Esophagus muscularis mucosa (tissue), 4 donors: ENCODE measurements at regions not wholly inside any gene's neighbourhood (a gene's known extent, or its start where the extent isn't known, plus 50 kb on each side); places are given as distances from the start of the nearest gene placed in this dataset.
"Not testable (repeated sequence)": the region's sequence is repeated elsewhere in the genome, so short reads cannot be mapped to it uniquely, and the experiment has no call there.

Experiments
- DNase-seq: peaks from one replicate; pipeline ENCODE4 v3.0.0-alpha.2; 2017; ENCODE audit errors: extremely low spot score
- H3K27ac ChIP-seq, 4 donors: fragments of 200-600 bp; sonication (generic); replicated peaks in 1 of 4; 1 replicate in 3 of 4; 2 replicates in 1 of 4; pipeline ENCODE4 v1.5.1; 2016 to 2019; ENCODE audit warnings: mild to moderate bottlenecking in 1 of 4
- H3K27me3 ChIP-seq, 4 donors: fragments of 200-600 bp; sonication (generic); one replicate each; pipeline versions ENCODE4 v1.5.1 to v1.6.0; 2016 to 2019
- H3K36me3 ChIP-seq, 4 donors: fragments of 200-600 bp; sonication (generic); one replicate each; pipeline ENCODE4 v1.5.1; 2016 to 2019
- H3K4me1 ChIP-seq, 4 donors: fragments of 200-600 bp; sonication (generic); one replicate each; pipeline ENCODE4 v1.5.1; 2016 to 2019
- H3K4me3 ChIP-seq, 4 donors: fragments of 200-600 bp; sonication (generic); 1 replicate in 2 of 4; 2 replicates in 2 of 4; pipeline ENCODE4 v1.5.1; 2016 to 2019; ENCODE audit warnings: mild to moderate bottlenecking in 4 of 4, moderate library complexity in 1 of 4
- H3K9me3 ChIP-seq, 4 donors: fragments of 200-600 bp; sonication (generic); 1 replicate in 3 of 4; 2 replicates in 1 of 4; pipeline ENCODE4 v1.5.1; 2016 to 2019
- CTCF ChIP-seq, 3 experiments: fragments of 200-600 bp in 2 of 3; fragments of 450-650 bp in 1 of 3; sonication (generic) in 2 of 3; IDR thresholded peaks; one replicate each; pipeline ENCODE4 v1.5.1; 2017 to 2019; ENCODE audit warnings: antibody characterized with exemption in 3 of 3, mild to moderate bottlenecking in 2 of 3, moderate library complexity in 1 of 3
- EP300 ChIP-seq: sonication (generic); formaldehyde crosslinking; IDR thresholded peaks from one replicate; pipeline ENCODE4 v1.6.1; 2017; ENCODE audit warnings: antibody characterized with exemption
- POLR2A ChIP-seq: fragments of 450-650 bp; IDR thresholded peaks from one replicate; pipeline ENCODE4 v1.6.1; 2017; ENCODE audit warnings: antibody characterized with exemption, moderate library complexity, mild to moderate bottlenecking, low read depth
- POLR2AphosphoS5 ChIP-seq, 2 donors: sonication (generic); formaldehyde crosslinking; IDR thresholded peaks; one replicate each; pipeline ENCODE4 v1.6.1; 2017; ENCODE audit warnings: antibody characterized with exemption in 2 of 2
- WGBS: methylation state at CpG from one replicate; pipeline ENCODE4 v1.1.5; 2018; 5-methylcytosine and 5-hydroxymethylcytosine counted together
- intact Hi-C: fragments of 100-400 bp; cut with DNase I; formaldehyde crosslinking; loops from one replicate; pipeline ENCODE4 v1.15.1; 2023

- TF ChIP-seq CTCF (IDR thresholded peaks at IDR 0.05) (no peak), EP300 (no peak), POLR2AphosphoS5 (IDR thresholded peaks at IDR 0.05) (no peak), POLR2A (no peak)
- H3K4me3 ChIP-seq, result no peak overlapping the region
- H3K9me3 ChIP-seq, result no peaks in the 10 kb centered on the region
- no peaks in the 10 kb centered on the region for H3K27me3 ChIP-seq
- H3K4me1 ChIP-seq, result no peaks in the 10 kb centered on the region
- 63% methylated on average over 2 of the region's 2 CpGs for WGBS
- intact Hi-C loops, result no loop called here
- H3K27ac ChIP-seq, result no peak overlapping the region
- H3K36me3 ChIP-seq, result no peaks in the 10 kb centered on the region
- DNase-seq, result no peak
Measured at GRCh38 chr4:71107726-71108125, 114.3 kb downstream of the DCK start.

GRCh38 chr4:71110499-71110898, 117.0 kb downstream of the DCK start:
- H3K27me3 ChIP-seq, result no peaks in the 10 kb centered on the region
- H3K27ac ChIP-seq, result no peak overlapping the region
- H3K36me3 ChIP-seq, result no peaks in the 10 kb centered on the region
- no peaks in the 10 kb centered on the region for H3K4me1 ChIP-seq
- 73% methylated on average over 2 of the region's 2 CpGs for WGBS
- H3K9me3 ChIP-seq, result no peaks in the 10 kb centered on the region
- no peak for DNase-seq
- no peak overlapping the region for H3K4me3 ChIP-seq
- TF ChIP-seq POLR2A (no peak), EP300 (no peak), CTCF (IDR thresholded peaks at IDR 0.05) (no peak), POLR2AphosphoS5 (IDR thresholded peaks at IDR 0.05) (no peak)
- intact Hi-C loops, result no loop called here

- H3K9me3 ChIP-seq, H3K4me3 ChIP-seq, H3K36me3 ChIP-seq, DNase-seq, H3K4me1 ChIP-seq, H3K27ac ChIP-seq, intact Hi-C loops, H3K27me3 ChIP-seq: not testable (repeated sequence)
- WGBS, result 83% methylated on average over 4 of the region's 4 CpGs
Measured at GRCh38 chr4:71111133-71111532, 117.7 kb downstream of the DCK start.

GRCh38 chr4:71113294-71113693, 119.8 kb downstream of the DCK start:
- Histone ChIP-seq H3K4me1 (no peaks in the 10 kb centered on the region), H3K9me3 (no peaks in the 10 kb centered on the region), H3K27me3 (no peaks in the 10 kb centered on the region), H3K36me3 (no peaks in the 10 kb centered on the region), H3K4me3 (no peak overlapping the region), H3K27ac (no peak overlapping the region)
- intact Hi-C loops, result no loop called here
- no peak for TF ChIP-seq POLR2A
- TF ChIP-seq POLR2AphosphoS5 (IDR thresholded peaks at IDR 0.05), result no peak
- TF ChIP-seq CTCF (IDR thresholded peaks at IDR 0.05), result no peak
- TF ChIP-seq EP300, result no peak
- WGBS, result 100% methylated on average over 1 of the region's 1 CpG
- DNase-seq, result no peak

GRCh38 chr4:71120831-71121524, 127.5 kb downstream of the DCK start:
- Histone ChIP-seq H3K4me3 (no peak overlapping the region), H3K4me1 (no peaks in the 10 kb centered on the region), H3K27me3 (no peaks in the 10 kb centered on the region), H3K27ac (no peak overlapping the region), H3K9me3 (no peaks in the 10 kb centered on the region), H3K36me3 (no peaks in the 10 kb centered on the region)
- WGBS, result over 99% methylated on average over 19 of the region's 37 CpGs
- intact Hi-C loops, result no loop called here
- no peak for DNase-seq
- TF ChIP-seq POLR2A (no peak), EP300 (no peak), POLR2AphosphoS5 (IDR thresholded peaks at IDR 0.05) (no peak), CTCF (IDR thresholded peaks at IDR 0.05) (no peak)
